T47D (cell line): ENCODE measurements at regions not wholly inside any gene's neighbourhood (a gene's known extent, or its start where the extent isn't known, plus 50 kb on each side); places are given as distances from the start of the nearest gene placed in this dataset.

Experiments
- DNase-seq, 2 experiments: peaks; one replicate each; pipeline versions ENCODE4 v3.0.0 to v3.0.0-alpha.2; 2011 to 2012; ENCODE audit warnings: low read depth in 1 of 2, low spot score in 1 of 2
- JUND ChIP-seq: IDR thresholded peaks from 2 replicates; pipeline ENCODE4 v1.6.1; 2012; ENCODE audit warnings: low read depth
- in situ Hi-C: cut with HindIII; loops from 2 replicates; pipeline ENCODE4 v1.10.0; 2016; ENCODE audit warnings: low sequenced_read_pairs, low pct_unique_long_range_greater_than_20kb

GRCh38 chr4:26022346-26023202 is 108.6 kb downstream of the SMIM20 start:
- in situ Hi-C loops, result no loop called here
- no peak for TF ChIP-seq JUND
- peak; percentile 59 to 67 for DNase-seq

DNA sequence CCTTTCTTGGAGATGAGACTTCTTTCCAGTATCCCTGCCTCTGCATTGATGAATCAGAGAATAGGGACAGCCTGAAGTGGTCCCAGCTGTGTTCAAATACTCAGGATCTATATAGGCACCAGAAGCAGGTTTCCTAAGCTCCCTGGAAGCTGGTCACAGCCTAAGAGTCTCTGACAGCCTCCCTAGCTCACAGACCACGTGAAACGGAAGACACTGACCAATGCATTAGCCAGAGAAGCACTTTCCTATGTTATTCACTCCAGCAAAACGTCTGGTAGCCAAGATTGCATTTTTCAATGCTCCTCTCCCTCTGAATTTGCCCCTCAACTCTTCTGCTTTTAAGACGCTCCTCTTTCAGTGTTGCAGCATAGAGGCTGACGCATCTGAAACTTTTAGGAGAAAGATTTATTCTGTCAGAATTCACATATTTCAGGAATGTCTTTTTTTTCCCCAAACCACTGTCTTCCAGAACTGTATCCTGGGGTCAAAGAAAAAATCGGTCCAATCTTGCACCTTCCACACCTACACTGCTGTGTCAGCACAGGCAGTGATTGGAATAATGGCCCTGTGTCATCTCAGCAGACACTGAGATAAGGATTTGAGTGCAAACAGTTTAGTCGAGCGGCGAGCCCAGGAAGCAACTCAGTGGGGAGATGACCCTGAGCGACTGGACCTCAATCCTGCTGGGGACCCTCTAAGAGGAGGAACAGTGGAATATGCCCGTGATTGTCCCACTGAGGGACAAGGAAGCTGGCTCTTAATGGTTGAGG is 109.4 kb downstream of the SMIM20 start:
- no peak for TF ChIP-seq JUND
- in situ Hi-C loops, result no loop called here
- DNase-seq, result no peak

DNA sequence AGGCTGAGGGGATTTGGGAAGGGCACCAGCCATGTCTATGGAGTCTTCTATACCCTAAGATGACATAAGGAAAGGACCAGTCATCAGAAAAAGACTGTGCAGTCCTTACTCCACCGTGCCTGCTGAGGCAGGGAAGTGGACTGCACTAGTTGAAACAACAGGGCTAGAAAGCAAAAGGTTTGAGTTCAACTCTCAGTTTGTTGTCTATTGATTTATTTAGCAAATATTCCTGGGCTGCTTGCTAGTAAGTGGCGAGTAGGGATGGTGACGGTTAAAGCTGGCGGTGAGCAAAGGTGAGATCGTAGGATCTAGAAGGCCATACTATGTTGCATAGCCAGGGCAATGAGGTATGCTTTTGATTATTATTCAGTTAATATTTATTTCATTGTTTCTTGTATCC is 110.1 kb downstream of the SMIM20 start:
- in situ Hi-C loops, result no loop called here

GRCh38 chr4:26028133-26028792 is 114.2 kb downstream of the SMIM20 start:
- TF ChIP-seq JUND, result no peak
- DNase-seq, result no peak
- in situ Hi-C loops, result no loop called here

More for the DNA sequence above, 110.1 kb downstream of the SMIM20 start:
- no peak for DNase-seq
- no peak for TF ChIP-seq JUND

DNA sequence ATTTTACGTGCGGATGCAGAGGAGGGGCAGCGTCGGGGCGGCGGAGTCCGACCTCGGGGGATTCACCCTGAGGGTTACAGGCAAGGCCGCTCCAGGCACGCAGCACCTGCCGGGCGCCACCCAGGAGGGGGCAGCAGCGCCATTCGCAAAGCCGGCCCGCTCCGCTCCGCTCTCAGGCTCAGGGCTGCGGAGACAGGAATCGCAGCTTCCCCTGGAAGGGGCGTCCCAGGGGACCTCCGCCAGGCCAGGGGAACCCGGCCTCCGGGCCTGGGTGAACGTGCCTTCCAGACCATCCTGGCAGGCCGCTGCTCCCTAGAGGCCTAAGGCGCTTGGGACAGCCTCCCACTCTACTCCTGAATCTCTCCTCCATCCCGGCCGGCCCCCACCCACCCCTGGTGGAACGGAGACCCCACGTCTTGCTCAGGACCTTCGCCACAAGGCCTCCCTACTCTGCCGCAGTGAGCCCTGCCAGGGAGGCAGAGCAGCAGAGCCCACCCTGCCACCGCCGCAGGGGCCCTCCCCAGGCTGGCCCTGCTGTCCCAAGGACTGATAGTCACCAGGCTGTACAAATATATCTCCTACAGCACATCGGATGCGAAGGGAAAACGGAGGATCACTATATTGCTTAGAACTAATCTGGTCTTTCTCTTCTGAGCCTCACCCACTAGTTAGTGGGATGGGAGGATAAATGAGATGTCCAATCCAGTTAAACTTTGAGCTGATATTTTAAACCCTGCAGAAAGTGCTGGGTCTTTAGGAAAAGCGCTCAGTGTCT is 115.0 kb downstream of the SMIM20 start:
- DNase-seq, result no peak
- in situ Hi-C loops, result no loop called here
- no peak for TF ChIP-seq JUND

DNA sequence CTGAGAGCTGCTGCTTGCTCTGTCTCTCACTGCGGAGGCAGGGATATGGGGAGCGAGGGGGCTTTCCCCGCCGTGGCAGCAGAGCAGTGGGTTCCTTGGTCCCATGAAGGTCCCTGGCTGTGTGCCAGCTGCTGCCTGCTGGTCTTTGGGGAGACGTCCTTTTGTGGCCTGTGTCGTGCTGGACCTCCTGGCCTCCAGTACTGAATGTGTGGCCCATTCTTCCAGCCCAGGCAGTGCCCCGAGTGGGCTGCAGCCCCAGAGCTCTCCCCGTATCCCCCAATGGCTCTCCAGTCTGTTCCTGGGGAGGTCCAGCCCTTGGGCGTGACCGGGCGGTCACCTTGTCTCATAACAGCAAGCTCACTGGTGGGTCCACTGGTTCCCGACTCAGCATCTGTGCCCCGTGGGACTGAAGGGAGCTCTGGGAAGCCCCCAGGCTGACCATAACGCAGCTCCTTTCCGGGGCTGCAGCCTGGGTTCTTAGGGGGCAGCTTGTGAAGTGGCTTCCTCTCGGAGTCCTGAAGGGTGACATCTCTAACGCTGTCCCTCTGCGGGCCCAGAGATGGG is 115.6 kb downstream of the SMIM20 start:
- in situ Hi-C loops, result no loop called here
- no peak for DNase-seq
- TF ChIP-seq JUND, result no peak

DNA sequence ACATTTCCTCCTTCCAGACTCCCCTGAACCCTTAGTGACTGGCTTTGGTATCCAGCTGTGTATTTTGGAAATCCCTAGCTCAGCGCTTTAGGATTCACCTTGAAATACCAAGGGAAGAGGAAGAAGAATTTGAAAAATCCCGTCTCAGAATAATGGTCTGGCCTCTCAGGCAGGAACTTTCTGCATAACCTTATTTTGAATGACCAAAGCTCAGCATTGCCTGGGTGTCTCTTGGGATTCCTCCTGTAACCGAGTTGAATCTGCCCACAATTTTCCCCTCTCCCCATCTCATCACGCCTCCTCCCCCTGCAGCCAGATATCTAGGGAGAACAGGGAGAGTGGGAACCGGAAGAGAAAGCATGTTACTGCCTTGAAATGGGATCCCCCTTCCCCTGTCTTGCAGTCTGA is 116.2 kb downstream of the SMIM20 start:
- TF ChIP-seq JUND, result no peak
- DNase-seq, result no peak
- in situ Hi-C loops, result no loop called here

GRCh38 chr4:26030780-26031179 is 116.8 kb downstream of the SMIM20 start:
- no peak for TF ChIP-seq JUND
- in situ Hi-C loops, result no loop called here
- no peak for DNase-seq

DNA sequence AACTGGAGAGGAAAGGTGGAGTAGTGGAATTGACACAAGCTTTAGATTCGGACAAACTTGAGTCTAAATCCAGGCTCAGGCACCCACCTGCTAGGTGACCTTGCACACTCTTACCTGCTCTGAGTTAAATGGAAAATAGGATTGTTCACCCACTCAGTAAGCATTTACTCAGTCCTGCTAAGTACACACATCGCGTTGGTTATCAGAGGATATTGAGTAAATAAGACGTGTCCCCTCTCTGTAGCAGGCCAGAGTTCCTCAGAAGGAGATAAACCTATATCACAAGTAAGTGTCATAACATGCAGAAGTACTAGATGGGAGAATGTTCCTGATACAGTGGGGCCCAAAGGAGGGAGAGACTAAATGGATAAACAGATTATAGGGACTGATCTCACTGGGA is 117.7 kb downstream of the SMIM20 start:
- no peak for DNase-seq
- no peak for TF ChIP-seq JUND
- in situ Hi-C loops, result no loop called here

GRCh38 chr4:26032142-26032541 is 118.1 kb downstream of the SMIM20 start:
- DNase-seq, result no peak
- no peak for TF ChIP-seq JUND
- in situ Hi-C loops, result no loop called here

DNA sequence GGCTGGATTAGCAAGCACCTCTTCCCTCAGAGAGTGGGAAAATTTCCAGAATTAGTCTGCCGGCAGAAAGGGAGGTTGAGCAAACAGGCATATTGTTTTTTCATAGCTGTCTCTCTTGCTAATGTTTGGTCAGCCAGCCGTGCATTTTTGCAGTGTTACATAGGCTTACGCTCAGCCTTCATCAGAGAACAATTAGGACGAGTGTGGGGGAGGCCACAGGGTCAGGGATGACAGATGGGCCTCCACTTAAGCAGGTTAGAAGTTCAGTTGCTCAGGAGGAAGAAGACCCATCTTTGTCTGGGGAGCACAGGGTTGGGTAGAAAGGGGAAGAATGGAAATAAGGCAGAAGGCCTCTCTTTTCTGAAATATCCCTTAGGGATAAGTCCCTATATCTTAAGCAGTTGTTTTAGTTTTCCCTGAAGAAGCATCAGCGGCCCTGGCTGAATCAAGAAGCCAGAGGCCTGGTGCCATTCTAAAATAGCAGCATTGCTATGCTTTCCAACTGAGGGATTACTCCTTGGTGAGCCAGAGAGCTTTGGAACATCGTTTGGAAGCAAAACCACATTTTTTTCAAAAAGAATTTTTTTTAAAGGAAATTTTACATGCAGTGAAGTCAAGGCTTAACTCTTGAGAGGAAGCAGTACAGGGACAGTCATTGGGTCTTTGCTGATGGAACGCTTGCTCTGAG is 118.8 kb downstream of the SMIM20 start:
- in situ Hi-C loops, result no loop called here
- TF ChIP-seq JUND, result no peak
- no peak for DNase-seq

DNA sequence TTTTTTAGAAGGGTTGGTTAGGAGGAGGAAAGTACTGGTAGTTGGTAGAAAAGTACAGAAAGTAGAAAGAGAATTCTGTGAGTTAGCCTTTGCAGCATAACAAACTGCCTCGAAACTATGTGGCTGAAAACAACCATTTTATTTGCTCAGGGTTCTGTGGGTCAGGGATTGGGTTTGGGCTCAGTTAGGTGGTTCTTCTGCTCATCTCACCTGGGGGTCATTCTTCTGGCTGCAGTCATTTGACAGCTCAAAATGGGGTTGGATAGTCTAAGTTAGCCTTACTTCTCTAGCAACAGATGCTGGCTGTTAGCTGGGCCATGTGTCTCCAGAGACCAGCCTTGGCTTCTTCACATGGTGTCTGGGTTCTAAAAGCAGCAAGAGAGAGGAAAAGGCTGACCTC is 119.4 kb downstream of the SMIM20 start:
- in situ Hi-C loops, result no loop called here
- TF ChIP-seq JUND, result no peak
- no peak for DNase-seq
